IPS-NIHi7 (cell line): ENCODE measurements at regions not wholly inside any gene's neighbourhood (a gene's known extent, or its start where the extent isn't known, plus 50 kb on each side); places are given as distances from the start of the nearest gene placed in this dataset.

Experiments
- DNase-seq: peaks from one replicate; pipeline ENCODE4 v3.0.0; 2012; ENCODE audit warnings: mixed read lengths; ENCODE audit errors: extremely low spot score

DNA sequence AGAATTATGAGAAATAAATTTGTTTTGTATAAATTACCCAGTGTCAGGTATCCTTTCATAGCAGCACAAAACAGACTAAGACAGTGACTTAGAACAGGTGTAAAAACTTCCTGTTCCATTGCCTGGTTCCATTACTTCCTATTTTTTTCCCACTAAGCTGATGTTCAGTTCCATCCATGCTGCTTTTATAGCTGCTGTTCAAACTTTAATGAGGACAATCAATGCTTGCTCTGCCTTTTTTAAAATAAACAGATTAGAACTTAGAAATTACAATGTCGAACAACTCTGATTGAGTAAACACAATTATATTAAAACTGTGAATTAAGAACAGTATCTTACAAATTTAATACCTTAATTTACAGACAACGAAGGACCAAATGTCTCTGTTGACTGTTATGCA, 818.9 kb downstream of the OLFM4 start:
- DNase-seq: no peak

- DNase-seq: no peak
Observed at GRCh38 chr13:53848366-53848961, 819.9 kb downstream of the OLFM4 start.

DNA sequence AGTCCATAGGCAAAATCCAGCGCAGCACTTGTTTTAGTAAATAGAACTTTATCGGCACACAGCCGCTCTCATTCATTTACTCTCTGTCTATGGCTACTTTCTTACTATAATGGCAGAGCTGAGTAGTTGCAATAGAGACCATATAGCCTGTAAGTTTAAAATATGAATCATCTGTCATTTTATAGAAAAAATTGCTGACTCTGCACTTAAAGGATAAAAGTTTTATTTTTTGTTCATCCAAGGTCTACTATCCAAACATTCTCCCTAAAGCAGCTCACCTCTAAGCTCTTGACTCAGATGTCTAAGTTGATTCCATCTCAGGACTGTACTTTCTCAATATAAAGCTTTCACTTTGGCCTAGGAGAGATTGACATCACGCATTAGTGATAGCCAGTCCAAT, 825.7 kb downstream of the OLFM4 start:
- DNase-seq: no peak

DNA sequence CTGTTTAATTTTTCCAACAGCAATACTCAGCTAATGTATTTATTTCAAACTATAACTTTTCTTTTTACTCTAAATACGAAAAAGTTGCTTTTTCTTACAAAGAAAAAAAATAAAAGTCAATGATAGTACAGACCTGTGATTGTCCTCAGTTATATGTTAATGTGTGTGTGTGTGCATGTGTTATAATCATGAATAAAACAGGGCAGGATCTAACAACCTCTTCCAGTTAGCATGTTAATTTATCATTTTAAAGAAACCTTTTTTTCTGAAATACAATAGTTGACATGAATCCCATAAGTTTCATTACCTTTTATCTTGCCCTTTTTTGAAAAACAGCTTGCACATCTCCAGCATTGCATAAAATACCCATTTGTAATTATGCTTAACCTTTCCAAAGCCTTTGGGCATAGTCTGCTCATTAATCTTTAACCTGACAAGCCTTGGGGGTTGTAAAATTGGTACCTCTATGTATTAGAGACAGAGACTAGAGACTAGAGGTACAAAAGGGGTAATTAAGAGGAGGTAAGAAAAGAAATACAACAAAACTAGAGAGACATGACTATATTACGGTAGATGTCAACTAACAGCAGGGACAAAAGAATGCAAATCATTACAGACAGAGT, 828.1 kb downstream of the OLFM4 start:
- DNase-seq: no peak

DNA sequence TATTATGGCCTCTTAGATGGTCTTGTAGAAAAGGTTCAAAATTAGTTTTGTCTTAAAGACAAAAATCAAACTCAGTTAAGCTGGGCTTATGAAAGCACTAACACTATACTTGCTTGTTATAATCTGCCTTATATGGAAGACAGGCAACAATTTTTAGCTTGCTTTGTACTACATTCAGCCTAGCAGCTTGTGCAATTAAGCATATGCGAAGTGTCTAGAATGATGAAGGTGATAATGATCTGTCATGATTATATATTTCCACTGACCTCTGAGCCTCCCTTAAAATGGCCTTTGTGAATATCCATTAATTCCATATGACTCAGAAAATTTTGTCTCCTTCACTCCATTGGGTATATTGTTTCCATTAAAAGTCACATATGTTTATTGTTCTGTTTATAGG, 834.9 kb downstream of the OLFM4 start:
- no peak for DNase-seq

DNA sequence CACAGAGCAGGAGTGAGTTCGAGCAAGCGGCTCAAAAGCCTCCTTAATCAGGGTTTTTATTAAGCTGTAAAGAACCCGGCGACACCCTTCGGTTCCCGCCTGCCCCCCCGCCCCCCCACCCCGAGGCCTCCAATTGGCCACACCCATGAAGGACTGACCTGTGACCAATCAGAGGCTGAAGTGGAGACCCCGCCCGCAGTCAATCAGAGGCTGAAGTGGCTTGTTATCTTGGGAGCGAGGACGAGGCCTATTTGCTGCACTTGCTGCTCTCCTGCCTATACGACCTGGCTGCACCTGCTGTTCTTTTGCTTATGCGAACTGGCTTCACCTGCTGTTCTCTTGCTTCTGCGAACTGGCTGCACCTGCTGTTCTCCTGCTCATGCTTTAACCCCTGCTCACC, 844.9 kb downstream of the OLFM4 start:
- DNase-seq: peak; percentile 36

GRCh38 chr13:53878861-53879260, 850.2 kb downstream of the OLFM4 start:
- no peak for DNase-seq

DNA sequence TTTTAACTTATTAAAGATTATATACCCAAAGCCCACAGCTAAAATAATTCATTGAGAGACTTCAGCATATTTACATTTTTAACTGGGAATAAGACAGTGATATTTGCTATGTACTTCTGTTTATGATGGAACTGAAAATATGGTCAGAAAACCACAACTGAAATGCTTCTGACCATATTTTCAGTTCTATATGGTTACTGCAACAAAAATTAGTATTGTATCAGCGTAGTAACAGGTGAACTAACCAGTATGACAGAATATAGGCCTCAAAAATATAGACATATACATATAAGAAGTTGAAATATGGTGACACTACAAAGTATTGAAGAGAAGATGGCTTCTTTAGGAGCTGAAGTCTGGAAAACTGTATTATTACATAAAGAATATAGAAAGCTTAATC, 857.4 kb downstream of the OLFM4 start:
- no peak for DNase-seq

DNA sequence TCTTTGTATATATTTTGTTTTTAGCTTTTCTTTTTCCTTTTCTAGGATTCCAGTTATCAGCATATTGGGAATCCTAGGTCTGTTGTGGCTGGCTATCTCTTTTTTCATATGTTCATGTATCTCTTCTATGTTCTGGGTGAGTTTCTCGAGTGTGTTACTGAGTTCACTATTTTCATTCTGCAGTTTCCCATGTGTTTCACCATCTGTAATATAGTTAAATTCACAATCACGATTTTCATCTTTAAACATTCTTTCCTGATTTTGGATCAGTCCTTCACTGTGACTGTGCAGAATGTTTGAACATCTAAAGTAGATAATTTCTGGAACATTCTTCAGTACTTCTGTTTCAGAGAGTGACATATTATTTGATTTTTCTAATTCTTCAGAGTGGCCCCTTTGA, 862.1 kb downstream of the OLFM4 start:
- DNase-seq: no peak

GRCh38 chr13:53901593-53901992, 873.0 kb downstream of the OLFM4 start:
- no peak for DNase-seq

- no peak for DNase-seq
Observed at GRCh38 chr13:53907891-53908290, 879.3 kb downstream of the OLFM4 start.

DNA sequence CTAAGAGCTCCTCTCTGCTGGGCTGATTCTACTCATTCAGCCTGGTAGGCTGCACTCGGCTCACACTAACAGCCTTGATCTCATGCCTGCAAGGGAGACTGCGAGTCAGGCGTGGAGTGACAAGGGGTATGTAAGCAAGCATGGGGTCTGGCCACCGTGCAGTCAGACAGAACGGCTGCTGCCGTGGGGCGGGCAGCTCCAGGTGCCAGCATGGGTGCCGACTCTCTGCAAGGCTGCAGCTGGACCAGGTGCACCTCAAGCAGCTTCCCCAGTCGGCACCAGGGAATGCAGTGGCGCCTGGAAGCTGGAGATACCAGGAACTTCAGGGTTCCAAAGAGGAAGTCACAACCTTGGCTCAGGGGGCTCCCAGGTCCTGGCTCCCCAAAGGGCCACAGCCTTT, 892.3 kb downstream of the OLFM4 start:
- DNase-seq: no peak

DNA sequence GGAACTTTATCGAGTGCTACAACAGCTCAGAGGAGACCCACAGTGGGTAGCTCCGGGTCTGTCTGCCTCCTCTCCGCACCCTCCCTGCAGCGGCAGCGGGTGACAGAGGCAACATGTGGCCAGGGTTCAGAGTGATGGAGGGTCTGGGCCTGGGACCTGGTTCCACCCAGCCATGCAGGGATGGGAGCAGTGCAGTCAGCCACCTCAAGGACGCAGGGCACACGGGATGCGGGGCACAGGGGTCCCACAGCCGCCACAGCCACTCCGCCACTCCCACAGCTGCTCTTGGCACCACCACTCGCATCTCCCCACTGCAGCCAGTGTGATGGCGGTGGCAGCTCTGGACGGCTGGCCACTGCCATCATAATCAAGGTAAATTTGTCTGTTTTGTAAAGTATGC, 892.9 kb downstream of the OLFM4 start:
- DNase-seq: no peak

- no peak for DNase-seq
Observed at GRCh38 chr13:53941588-53942190, 913.1 kb downstream of the OLFM4 start.

- DNase-seq: no peak
Observed at GRCh38 chr13:53946500-53946899, 917.9 kb downstream of the OLFM4 start.

GRCh38 chr13:53953183-53953582, 924.6 kb downstream of the OLFM4 start:
- DNase-seq: no peak
